Calu3 (cell line): ENCODE measurements at regions not wholly inside any gene's neighbourhood (a gene's known extent, or its start where the extent isn't known, plus 50 kb on each side); places are given as distances from the start of the nearest gene placed in this dataset.

Experiments
- BruUV-seq: library from RNA; stranded (reverse); fragments of 400-500 nt; replicated peaks from 2 replicates; lab custom pipeline; 2021; lab: Mats Ljungman, UMichigan
- CTCF ChIA-PET: fragments of 300-600 bp; sonication (Branson Sonifier 250); formaldehyde crosslinking; loops from one replicate; lab custom pipeline; 2022; ENCODE audit warnings: antibody characterized with exemption; lab: Charles Lee
- DNase-seq: peaks from one replicate; pipeline ENCODE4 v3.0.0; 2022
- H3K27ac Mint-ChIP-seq: one replicate; pipeline ENCODE4 v1.8.0; 2022; ENCODE audit warnings: mixed read lengths; ENCODE audit not compliant: unreplicated experiment
- H3K27me3 Mint-ChIP-seq: one replicate; pipeline ENCODE4 v1.8.0; 2022; ENCODE audit warnings: mixed read lengths; ENCODE audit not compliant: unreplicated experiment
- H3K36me3 Mint-ChIP-seq: one replicate; pipeline ENCODE4 v1.8.0; 2022; ENCODE audit warnings: mild to moderate bottlenecking, moderate library complexity, mixed read lengths; ENCODE audit not compliant: insufficient read depth, unreplicated experiment
- H3K4me1 Mint-ChIP-seq: one replicate; pipeline ENCODE4 v1.8.0; 2022; ENCODE audit warnings: mild to moderate bottlenecking, low read depth, mixed read lengths; ENCODE audit not compliant: unreplicated experiment
- H3K4me3 Mint-ChIP-seq: one replicate; pipeline ENCODE4 v1.8.0; 2022; ENCODE audit warnings: mild to moderate bottlenecking, low read depth, moderate library complexity, mixed read lengths; ENCODE audit not compliant: unreplicated experiment
- H3K9me3 Mint-ChIP-seq: one replicate; pipeline ENCODE4 v1.8.0; 2022; ENCODE audit warnings: low read depth, mixed read lengths; ENCODE audit not compliant: unreplicated experiment
- CTCF ChIP-seq: fragments of 200-600 bp; IDR thresholded peaks from one replicate; pipeline ENCODE4 v1.8.0; 2022; ENCODE audit warnings: antibody characterized with exemption; ENCODE audit not compliant: unreplicated experiment
- intact Hi-C: fragments of 100-400 bp; cut with micrococcal nuclease; formaldehyde crosslinking; loops from one replicate; pipeline ENCODE4 v1.10.0; 2022; ENCODE audit not compliant: unreplicated experiment

DNA sequence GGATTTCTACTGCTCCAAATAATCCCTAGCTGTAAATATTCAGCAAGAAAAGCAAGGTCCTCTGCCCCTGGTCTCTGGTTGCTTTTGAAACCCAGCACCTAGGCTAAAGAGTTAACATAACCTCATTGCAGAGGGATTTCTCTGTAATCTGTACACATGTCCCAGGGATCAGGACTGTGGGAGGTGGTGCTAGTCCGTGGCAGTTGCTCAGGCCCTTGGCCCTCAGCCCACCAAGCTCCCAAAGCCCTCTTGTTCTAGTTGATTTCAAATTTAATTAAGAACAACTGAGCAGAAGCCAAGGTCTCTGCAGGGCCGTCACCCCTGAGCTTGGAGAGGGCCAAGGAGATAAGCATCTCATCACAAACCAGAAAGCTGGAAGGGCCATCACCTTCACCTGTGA lies 181.1 kb downstream of the SOX9 start:
- H3K27me3 Mint-ChIP-seq = peaks cover 3% of the 10 kb centered on the region
- no peaks in the 10 kb centered on the region for H3K36me3 Mint-ChIP-seq
- H3K9me3 Mint-ChIP-seq = no peaks in the 10 kb centered on the region
- no peak overlapping the region for H3K4me3 Mint-ChIP-seq
- no peak for TF ChIP-seq CTCF
- DNase-seq = no peak
- CTCF ChIA-PET = interaction anchor here (0.6 kb wide), 1 partner anchor 994 kb away, joined by 3 read pairs; no protein-coding TSS in a partner anchor
- no peak overlapping the region for H3K27ac Mint-ChIP-seq
- BruUV-seq = no TSS peak
- peaks cover 8% of the 10 kb centered on the region for H3K4me1 Mint-ChIP-seq
- intact Hi-C loops = no loop called here

GRCh38 chr17:72302735-72303134 lies 181.9 kb downstream of the SOX9 start:
- H3K4me1 Mint-ChIP-seq = no peaks in the 10 kb centered on the region
- no peak for TF ChIP-seq CTCF
- no peak overlapping the region for H3K27ac Mint-ChIP-seq
- H3K36me3 Mint-ChIP-seq = no peaks in the 10 kb centered on the region
- intact Hi-C loops = no loop called here
- no peak for DNase-seq
- peaks cover 9% of the 10 kb centered on the region for H3K27me3 Mint-ChIP-seq
- CTCF ChIA-PET = no interaction called here
- H3K9me3 Mint-ChIP-seq = no peaks in the 10 kb centered on the region
- no peak overlapping the region for H3K4me3 Mint-ChIP-seq
- BruUV-seq = no TSS peak

- no peaks in the 10 kb centered on the region for H3K4me1 Mint-ChIP-seq
- no TSS peak for BruUV-seq
- no peaks in the 10 kb centered on the region for H3K36me3 Mint-ChIP-seq
- TF ChIP-seq CTCF = no peak
- CTCF ChIA-PET = no interaction called here
- intact Hi-C loops = no loop called here
- peaks cover 9% of the 10 kb centered on the region for H3K27me3 Mint-ChIP-seq
- no peak for DNase-seq
- H3K9me3 Mint-ChIP-seq = no peaks in the 10 kb centered on the region
- H3K4me3 Mint-ChIP-seq = no peak overlapping the region
- H3K27ac Mint-ChIP-seq = no peak overlapping the region
Observed at GRCh38 chr17:72303787-72304733, 183.2 kb downstream of the SOX9 start.

DNA sequence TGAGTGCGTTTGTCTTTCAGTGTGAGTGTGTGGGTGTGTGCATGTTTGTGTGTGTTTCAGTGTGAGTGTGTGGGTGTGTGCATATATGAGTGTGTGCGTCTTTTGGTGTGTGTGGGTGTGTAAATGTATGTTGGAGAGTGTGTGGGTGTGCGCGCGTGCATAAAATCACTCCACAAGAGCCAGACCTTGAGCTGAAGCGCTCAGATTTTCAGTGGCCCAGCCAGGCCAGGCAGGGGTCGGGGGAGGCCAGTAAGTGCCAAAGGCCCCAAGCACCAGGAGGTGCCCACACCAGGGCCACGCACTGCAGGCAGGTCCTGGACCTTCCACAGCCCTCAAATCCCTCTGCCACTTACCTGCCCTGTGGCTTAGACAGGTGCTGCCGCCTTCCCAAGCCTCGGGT lies 184.0 kb downstream of the SOX9 start:
- no TSS peak for BruUV-seq
- H3K4me1 Mint-ChIP-seq = no peaks in the 10 kb centered on the region

More for the DNA sequence above, 184.0 kb downstream of the SOX9 start:
- Mint-ChIP-seq H3K27me3 (peaks cover 9% of the 10 kb centered on the region), H3K9me3 (no peaks in the 10 kb centered on the region), H3K4me3 (no peak overlapping the region), H3K36me3 (no peaks in the 10 kb centered on the region), H3K27ac (no peak overlapping the region)
- no peak for TF ChIP-seq CTCF
- CTCF ChIA-PET = no interaction called here
- intact Hi-C loops = no loop called here
- DNase-seq = no peak
